Stimulated activated naive CD4-positive, alpha-beta T cell treated with Interleukin-2 at 50 U/mL for 16 hours (primary cell): ENCODE measurements at regions not wholly inside any gene's neighbourhood (a gene's known extent, or its start where the extent isn't known, plus 50 kb on each side); places are given as distances from the start of the nearest gene placed in this dataset.

ENCODE experiments used
- DNase-seq: peaks from one replicate; lab custom pipeline; 2025; lab: John Stamatoyannopoulos, UW

DNA sequence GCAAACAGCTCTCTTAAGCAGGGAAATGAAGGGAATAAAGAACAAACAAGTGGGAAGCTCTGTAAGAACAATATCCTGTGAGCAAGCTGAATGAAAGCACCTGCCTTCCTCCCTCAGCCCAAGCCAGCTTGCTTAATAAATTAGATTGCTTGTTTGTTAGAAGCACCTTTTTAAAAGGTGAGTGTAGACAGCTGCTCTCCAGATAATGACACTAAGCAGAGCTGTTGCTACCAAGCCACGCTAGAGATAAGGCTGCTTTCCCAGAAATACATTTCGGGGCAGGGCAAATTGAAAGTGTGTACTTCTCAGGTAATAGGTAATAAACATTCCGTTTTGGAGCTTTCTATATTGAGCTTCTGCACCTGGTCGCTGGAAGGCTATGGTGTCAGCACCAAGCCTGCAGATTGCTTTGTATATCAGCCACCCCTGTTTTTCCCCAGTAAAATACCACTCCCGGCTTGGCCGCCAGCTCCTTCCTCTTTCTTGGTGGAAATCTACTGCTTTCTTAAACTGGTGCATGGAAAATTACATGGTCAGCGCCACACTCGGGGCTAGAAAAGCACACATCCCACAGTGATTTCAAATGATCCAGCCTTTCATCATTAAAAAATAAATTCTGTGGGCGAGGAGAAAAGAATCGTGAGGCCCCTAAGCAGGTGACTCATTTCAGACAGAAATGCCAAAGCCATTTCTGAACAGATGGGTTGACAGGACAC, 151.3 kb downstream of the ETS2 start:
- no peak for DNase-seq

GRCh38 chr21:38956521-38956855, 150.8 kb downstream of the ETS2 start:
- no peak for DNase-seq

- DNase-seq: no peak
Observed at GRCh38 chr21:38956007-38956406, 150.3 kb downstream of the ETS2 start.

GRCh38 chr21:38955495-38955894, 149.8 kb downstream of the ETS2 start:
- no peak for DNase-seq

DNA sequence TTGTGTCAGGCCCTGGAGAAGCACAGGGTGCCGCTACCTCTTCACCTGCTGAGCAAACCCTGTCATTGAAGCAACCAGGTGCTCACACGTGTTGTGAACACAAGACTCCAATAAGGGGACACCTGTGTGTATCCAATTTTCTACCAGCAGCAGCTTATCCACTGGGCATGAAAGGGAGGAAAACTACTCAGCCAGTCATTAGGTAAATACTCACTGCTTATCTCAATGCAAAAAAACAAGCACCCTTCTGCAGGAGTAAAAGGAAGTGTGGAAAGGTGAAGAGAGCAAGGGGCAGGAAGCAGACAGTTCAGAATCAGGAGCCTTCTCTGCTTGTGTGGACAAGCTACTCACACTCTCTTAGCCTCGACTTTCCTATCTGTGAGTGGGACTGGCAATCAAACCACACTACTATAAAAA, 148.9 kb downstream of the ETS2 start:
- DNase-seq: no peak

- no peak for DNase-seq
Observed at GRCh38 chr21:38953516-38953915, 147.8 kb downstream of the ETS2 start.

DNA sequence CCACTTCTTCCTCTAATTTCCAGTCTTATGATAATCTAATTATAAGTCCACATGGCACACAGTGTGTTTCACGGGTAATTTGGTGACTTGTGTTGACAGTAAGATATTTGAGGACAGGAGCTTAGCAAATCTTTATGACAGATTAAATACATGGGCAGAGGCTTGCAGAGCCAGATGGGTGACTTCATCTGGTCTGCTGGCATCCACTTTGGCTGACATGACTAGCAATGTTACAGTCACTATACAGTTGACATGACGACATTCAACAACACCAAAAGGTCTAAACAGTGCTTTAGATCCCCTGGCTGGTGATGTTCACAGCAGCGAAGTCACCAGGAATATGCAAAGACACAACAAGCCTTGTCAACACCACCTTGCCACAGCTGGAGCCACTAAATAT, 147.2 kb downstream of the ETS2 start:
- DNase-seq: no peak

DNA sequence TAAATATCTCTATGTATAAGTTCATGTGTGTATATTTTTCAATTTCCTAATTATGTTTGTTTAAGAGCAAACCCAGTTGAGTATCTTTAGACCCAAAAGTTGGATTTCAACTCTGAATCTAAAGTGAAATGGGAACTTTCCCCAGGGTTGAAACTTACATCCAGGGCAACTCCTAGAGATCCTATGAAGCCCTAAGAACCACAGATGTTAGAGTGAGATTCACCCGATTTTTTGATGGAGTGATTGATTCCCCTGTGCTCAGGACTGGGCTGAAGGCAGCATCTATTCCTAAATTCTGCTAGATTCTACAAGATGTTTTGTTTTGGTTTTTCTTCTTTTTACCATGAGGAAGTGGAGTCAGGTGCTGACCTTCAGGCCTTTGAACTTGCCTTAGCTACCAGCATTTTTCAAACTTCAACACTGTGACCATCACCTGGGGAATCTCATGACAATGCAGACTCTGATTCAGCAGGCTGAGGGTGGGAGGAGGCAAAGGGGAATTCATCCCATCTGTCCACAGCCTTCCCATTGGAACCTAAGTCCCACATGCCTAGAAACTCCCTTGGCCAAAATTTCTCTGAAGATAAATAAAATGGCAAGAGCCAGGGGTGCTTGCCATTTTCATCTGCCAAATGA, 145.5 kb downstream of the ETS2 start:
- no peak for DNase-seq

- DNase-seq: no peak
Observed at GRCh38 chr21:38950435-38951094, 144.8 kb downstream of the ETS2 start.

GRCh38 chr21:38949070-38949380, 143.3 kb downstream of the ETS2 start:
- no peak for DNase-seq

DNA sequence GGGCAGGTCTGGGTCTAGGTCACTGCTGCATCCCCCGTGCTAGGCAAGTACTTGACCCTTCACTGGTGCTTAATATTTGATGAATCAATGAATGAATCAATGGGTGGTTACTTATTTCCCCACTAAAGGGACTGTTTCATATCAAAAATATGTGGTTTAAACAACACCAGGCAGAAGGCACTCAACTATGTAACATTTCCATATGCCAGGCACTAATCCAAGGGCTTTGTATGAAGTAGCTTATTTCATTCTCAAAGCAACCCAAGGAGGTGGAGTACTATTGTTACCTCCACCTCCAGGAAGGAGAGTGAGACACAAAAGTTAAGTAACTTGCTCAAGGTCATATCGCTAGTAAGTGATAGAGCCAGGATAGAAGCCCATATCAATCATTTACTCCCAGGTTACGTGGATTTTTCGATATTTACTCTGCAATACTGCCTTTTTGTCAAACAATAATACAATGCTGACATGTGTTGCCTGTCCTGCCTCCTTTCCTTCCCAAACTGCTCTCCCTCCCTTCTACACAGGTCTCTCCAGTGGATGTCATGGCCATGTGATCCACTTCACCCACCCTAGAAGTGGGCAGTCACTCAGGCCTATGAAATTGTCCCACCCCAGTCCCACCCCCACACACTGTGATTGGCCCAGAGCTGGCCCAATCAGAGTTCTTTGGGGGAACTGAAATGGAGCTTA, 142.8 kb downstream of the ETS2 start:
- DNase-seq: no peak

GRCh38 chr21:38945545-38946245, 140.0 kb downstream of the ETS2 start:
- DNase-seq: no peak

GRCh38 chr21:38944903-38945302, 139.2 kb downstream of the ETS2 start:
- DNase-seq: no peak

DNA sequence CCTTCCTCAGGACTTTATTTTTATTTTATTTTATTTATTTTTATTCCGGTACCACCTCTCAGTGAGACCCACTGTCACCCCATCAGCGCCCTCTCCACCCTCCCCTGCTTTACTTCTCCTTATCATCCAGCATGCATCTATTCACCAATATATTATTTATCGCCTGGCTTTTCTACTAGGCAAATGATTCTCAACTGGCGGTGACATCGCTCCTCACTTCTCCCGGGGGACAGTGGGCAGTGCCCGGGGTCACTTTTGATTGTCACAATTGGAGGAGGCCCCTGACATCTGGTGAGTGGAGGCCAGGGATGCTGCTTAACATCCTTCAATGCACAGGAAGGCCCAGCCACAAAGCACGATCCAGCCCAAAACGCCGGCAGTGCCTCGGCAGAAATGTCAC, 138.7 kb downstream of the ETS2 start:
- DNase-seq: no peak

DNA sequence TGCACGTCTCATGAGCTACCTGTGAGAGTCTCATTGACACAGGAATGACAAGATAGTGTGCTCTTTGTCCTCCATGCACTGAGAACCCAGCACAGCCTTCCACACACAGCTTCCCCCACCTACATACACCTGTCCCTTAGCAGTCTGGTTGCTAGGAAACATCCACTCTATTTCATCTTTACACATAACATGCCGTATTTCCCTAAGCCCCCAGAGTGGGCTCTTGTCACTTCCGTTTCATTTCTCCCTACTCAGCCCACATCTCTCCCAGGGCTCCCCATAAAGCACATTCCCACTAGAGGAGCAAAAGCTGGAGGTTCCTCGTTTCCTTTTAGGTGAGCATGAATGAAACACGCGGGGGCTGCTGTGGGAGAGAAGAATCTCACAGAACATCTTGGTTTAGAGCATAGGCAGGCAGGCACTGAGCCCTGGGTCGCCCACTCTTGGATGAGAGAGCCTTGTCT, 137.1 kb downstream of the ETS2 start:
- DNase-seq: no peak

DNA sequence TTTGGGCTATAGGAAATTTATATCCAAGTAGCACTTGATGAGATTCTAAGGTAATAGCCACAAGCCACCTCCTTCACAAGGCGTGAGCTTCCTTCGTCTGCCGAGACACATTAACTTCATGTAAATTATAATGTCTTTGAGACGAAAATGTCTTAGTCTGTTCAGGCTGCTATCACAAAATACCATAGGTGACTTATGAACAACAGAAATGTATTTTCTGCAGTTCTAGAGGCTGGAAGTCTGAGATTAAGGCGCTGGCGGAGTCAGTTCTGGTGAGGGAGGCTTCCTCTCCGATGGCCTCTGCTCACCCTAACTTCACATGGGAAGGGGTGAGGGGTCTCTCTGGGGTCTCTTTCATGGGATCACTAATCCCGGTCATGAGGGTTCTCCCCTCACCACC, 133.0 kb downstream of the ETS2 start:
- no peak for DNase-seq

GRCh38 chr21:38938343-38938742, 132.6 kb downstream of the ETS2 start:
- no peak for DNase-seq

GRCh38 chr21:38937844-38938243, 132.1 kb downstream of the ETS2 start:
- no peak for DNase-seq

GRCh38 chr21:38937286-38937790, 131.6 kb downstream of the ETS2 start:
- DNase-seq: no peak

- DNase-seq: no peak
Observed at GRCh38 chr21:38936240-38936639, 130.5 kb downstream of the ETS2 start.

DNA sequence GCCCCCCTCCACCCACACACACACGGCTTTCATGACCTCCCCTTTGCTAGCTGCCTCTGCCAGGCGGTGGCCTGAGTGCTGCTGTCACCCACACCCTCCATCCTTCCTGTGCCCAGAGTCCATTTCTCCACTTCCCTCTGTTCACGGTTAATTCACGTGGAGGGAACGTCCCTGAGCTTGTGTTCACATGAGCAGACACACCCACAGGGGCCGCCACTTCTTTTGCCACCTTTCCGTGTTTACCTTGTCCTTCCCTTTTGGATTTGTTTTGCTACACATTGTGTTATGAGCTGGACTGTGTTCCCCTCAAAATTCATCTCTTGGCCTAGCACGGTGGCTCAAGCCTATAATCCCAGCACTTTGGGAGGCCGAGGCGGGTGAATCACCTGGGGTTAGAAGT, 128.0 kb downstream of the ETS2 start:
- no peak for DNase-seq

- DNase-seq: no peak
Observed at GRCh38 chr21:38931291-38931690, 125.6 kb downstream of the ETS2 start.
